ENCODE measurements at regions not wholly inside any gene's neighbourhood (a gene's known extent, or its start where the extent isn't known, plus 50 kb on each side); places are given as distances from the start of the nearest gene placed in this dataset.

DNA sequence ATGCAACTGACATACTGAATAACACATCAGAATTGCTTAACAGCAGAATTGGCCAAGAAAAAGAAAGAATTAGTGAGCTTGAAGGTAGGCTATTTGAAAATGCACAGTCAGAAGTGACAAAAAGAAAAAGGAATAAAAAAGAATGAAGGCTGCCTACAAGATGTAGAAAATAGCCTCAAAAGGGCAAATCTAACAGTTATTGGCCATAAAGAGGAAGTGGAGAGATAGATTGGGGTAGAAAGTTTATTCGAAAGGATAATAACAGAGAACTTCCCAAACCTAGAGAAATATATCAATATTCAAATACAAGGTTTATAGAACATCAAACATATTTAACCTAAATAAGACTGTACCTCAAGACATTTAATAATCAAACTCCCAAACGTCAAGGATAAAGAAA, 67.5 kb downstream of the ATP6V1G3 start:
- DNase-seq (ENCODE audit: low spot score), result no peak

DNA sequence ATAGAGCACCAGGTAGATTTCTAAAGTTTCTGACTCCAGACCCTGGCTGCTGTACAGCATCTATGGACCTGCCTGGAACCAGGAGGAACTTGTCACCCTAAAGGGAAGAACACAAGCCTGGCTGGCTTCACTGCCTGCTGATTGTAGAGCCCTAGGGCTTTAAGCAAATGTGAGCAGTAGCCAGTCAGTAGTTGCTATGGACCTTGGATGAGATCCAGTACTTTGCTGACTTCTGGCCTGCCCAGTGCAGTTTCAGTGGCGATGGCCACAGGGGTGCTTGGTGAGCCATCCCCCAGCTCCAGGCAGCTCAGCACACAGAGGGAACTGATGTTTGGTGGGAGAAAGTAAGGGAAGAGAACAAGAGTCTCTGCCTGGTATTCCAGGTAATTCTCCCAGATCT, 68.4 kb downstream of the ATP6V1G3 start:
- no peak for DNase-seq (ENCODE audit: low spot score)

DNA sequence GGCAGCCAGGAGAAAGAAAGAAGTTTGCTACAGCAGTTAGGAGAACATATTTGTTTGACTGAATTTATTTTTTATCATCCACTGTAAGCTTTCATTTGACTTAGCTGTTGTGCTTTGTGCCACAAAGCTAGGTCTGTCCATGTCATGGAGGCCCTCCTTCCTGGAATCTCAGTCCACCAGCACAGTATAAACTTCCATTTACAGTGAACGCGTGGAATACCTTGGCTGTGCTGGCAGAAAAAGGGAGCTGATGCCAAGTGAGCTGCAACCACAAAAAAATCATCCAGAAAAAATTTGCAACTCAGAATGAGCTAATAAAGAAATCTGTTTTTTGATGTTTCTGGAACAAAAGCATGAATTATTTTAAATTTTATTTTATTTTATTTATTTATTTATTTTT, 72.6 kb downstream of the ATP6V1G3 start:
- DNase-seq (ENCODE audit: low spot score), result no peak

DNA sequence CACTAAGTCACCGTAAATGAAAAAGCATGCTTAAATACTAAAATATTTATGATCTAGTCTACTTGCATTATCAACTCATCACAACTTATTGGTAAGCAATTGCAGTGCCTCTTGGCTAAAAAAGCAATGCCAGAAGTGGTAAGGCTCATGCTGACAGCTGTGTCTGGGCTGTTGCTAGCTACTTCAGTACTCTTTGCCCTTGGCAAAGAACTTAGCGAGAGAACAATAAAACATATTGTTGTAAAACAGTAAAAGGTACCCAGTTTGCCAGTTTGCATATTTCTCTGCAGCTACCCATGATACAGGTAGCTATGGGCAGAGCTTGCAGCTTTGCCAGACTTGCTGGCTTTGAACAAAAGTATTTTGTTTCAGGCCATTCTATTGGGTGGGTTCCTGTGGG, 73.1 kb downstream of the ATP6V1G3 start:
- DNase-seq (ENCODE audit: low spot score), result no peak

DNA sequence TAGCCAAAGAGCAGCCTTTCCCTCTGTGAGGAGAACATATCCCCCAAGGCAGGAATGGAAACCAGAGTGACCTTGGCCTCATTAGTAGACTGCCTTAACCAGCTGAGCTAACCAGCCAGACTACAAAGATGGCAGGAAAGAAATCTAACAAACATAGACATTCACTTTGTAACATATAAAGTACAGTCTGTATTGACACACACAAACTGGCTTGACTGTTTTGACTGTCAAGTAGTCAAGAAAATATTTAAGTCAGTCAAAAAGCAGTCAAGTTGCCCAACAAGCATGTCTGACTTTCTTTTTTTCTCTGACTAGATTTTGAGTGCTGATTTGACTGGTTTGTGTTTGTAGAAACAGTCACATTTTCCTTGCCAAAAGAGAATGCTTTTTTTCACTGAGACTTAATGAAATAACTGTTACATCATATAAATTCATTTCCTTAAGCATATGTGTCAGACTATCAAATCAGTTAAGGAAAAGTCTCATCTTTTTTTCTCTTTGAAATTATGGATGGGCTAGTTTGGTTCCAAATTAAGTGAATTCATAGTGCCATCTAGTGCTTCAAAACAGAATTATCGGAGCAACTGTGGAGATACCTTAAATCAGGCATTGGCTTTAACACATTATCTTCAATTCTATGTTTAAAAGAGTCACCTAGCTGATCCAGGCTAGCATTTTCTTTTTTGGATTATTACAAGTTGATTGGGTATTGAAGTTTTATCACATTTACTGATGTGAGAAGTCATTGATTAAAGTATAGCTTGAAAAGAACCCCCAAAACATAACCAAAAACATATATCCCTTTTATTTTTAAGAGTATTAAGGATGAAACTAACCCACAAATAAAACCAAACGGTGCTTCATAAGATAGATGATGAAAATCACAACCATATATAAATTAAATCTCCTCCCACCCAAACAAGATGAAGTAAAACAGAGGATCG, 75.0 kb downstream of the ATP6V1G3 start:
- peak; percentile 34 for DNase-seq (ENCODE audit: low spot score)

DNA sequence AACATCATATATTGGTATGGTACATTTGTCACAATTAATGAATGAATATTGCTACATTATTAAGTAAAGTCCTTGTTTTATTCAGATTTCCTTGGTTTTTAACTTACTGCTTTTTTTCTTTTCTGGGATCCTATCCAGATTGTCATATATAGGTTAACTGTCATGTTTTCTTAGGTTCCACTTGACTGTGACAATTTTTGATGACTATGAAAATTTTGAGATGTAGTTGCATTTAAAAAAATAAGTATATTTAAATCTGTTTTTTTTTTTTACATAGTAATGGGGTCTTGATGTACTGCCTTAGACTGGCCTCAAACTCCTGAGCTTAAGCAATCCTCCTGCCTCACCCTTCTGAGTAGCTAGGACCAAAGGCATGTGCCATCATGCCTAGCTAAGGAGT, 76.8 kb downstream of the ATP6V1G3 start:
- DNase-seq (ENCODE audit: low spot score), result no peak

DNA sequence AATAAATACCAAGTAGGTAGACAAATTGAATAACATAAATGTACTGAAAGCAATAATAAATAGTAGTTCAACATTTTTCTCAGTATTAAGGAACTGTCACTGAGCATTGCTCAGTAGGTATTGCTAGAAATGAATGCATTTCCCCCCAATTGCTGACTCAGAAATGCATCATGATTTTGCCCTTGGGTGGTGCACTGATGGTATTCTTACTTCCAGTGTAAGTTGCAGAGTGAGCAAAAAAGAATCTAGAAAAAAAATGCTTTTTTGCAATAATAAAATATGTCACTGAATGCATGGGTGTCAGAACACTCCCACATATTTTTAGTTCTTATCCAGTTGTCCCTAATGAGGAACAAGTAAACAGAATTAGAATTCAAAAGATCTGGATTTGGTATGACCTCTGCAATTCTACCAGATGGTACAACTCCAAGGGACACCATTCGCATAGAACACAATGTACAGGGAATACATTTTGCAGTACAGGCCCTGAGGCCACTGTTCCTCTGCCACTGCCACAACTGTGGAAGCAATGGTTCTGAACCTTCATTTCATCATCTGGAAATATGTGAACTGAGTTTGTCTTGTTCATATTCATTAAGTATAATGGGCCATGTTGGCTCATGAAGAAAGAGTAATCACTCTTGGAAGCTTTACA, 78.0 kb downstream of the ATP6V1G3 start:
- DNase-seq (ENCODE audit: low spot score), result no peak

DNA sequence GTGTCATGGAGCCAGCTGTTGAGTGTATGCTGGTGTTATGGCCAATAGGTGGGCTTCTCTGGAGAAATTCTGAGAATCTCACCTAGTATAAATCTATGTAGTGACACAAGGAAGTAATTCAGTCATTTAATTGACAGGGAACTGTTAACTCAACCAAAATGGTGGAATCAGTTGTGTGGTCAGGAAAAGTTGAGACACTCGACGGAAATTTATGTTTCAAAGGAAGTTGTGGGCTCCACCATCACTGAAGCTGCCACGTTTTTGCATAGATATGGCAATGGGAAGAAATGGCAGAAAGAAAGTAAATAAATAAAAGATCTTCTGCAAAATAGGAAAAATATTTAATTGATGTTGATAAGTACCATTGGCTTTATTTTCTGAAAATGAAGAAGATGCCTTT, 84.5 kb downstream of the ATP6V1G3 start:
- no peak for DNase-seq (ENCODE audit: low spot score)

DNA sequence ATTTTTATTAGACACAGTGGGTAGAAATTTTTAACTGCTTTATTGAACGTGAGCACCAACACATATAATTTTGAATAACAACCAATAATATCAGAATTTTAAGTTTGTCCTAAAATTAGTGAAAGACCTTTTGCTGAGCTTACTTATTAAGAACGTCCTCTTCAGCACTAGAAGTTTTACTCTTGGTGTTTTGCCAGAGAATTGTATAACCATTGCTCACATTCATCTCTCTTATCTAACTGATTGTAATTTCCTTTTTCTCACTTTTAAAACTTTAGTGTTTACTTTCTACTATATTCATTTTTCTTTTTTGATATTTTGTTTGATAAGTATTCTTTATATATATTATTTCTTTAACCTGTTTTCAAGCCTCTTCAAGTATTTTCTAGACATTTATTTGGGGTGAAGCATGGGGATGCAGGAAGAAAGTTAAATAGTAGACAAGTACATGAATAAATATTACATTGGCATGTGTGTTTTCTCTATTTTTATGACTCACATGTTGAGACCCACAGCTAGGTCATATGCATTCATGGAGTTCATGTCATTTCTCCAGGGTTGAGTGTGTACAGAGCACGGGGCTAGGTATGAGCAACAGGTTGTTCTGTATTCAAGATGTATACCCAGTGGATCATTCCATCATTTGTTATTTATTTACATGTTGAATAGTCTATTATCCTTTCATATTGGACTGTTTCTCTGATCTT, 90.6 kb downstream of the ATP6V1G3 start:
- no peak for DNase-seq (ENCODE audit: low spot score)

DNA sequence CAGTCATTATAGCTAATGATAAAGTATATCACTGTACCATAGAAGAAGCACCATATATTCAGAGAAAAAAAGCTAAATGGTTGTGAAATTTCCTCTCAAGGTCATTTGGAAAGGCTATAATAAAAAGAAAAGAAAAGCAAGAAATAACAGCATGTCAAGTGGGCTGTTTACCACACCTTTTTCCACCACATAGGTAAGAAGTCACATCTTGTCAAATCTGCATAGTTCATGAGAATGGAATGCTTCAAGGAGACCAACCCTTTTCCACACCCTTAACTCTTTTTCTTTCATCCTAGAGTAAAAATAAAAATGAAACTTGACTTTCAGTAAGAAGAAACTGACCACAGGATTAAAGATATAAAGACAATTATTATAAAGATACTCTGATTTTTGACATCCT, 91.2 kb downstream of the ATP6V1G3 start:
- DNase-seq (ENCODE audit: low spot score), result no peak

DNA sequence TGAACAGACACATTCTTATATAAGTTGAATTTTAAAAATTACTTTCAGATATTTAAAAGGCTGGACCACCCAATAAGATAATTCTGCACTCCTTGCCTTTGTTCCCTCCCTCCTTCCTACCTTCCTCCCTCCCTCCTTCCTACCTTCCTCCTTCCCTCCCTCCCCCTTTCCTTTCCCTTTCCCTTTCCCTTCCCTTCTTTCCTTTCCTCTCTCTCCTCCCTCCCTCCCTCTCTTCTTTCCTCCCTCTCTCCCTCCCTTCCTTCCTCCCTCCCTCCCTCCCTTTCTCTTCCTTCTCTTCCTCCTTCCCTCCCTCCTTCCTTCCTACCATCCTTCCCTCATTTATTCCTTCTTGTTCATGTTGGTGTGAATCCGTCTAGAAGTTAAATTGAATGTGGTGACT, 93.0 kb downstream of the ATP6V1G3 start:
- no peak for DNase-seq (ENCODE audit: low spot score)

DNA sequence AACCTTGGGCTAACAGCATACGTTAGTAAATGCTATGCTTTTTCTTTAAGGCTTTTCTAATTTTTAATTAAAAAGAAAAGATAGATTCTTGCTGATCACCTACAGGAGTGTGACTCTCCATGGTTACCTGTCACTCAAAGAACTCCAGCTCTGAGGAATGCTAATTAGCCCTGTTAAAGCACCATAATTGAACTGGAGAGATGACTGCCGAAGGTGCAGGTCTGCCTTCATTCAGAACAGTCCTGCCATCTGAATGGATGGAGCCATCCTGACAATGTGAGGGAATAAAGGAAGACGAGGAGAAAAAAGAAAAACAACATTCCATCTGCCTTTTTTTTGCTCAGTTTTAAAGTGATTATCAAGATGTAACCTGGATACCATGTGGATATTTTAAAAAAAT, 94.6 kb downstream of the ATP6V1G3 start:
- no peak for DNase-seq (ENCODE audit: low spot score)

DNA sequence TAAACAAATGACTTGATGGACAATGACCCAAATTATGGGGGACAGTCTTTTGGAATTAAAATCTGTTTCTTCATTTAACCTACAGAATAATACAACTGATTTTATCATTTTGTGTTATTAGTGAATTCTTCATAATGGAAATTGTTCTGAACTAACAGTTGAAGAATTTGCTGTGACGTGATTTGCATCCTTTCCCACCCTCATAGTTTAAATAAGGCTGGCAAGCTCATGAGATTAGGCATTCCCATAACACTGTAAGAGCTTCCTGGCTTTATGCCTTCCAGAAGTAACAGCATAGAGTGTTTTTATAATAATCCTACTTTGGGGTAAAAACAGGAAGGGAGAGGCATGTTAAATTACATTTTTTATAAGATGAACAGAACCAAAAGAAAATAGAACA, 95.7 kb downstream of the ATP6V1G3 start:
- DNase-seq (ENCODE audit: low spot score), result no peak

DNA sequence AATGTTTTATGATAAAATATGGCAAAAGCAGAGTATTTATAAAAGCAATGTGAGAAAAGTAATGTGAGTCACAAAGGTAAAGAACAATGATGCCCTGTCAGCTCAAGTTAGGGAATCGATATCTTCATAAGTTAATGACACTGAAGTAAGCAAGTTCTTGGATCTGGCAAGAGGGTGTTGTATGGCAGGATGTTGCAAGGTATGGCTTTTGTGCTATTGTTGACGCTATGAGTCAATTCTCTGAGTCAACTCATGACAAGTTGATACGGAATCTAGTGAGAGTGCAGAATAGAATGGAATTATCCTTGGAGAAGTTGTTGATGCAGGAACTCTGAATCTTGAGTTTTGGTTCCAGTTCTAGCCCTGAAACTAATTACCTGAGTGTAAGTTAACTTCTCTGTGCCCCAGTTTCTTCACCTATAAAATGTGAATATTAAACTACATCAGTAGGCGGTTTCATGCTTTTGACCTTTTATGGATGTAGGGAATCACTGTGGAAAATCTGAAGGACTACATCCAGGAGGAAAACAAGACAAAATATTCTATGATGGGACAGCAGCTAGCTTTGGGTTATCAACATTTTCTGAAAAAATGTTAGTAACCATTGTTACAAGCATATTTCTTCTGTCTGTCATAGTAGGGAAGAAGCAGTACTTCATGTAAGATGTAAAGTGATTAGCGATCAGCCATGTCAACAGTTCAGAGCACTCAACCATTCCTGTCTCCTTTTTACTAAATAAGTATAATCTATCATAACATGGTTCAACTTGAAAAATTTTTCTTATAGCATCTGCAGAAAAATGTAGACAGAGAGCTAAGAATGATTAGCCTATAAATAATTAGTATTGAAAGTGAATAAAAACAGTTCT, 96.9 kb downstream of the ATP6V1G3 start:
- DNase-seq (ENCODE audit: low spot score), result no peak

DNA sequence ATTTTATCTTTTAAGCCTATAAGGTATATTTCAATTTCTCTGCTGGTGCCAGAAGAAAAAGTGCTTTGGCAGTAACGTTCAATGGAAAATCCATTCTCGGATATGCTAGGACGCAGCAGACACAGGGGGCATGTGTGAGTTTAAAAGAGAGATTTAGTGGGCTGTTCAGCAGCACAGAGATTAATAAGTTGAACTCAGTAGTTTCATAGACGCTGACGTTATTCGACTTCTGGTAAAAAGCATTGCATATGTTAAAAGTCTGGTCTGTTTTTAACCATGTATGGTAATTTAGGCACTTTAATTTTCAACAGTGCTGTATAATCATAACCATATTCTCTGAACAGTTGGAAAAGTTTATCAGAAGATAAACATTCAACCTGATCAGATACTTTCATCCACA, 99.6 kb downstream of the ATP6V1G3 start:
- no peak for DNase-seq (ENCODE audit: low spot score)

DNA sequence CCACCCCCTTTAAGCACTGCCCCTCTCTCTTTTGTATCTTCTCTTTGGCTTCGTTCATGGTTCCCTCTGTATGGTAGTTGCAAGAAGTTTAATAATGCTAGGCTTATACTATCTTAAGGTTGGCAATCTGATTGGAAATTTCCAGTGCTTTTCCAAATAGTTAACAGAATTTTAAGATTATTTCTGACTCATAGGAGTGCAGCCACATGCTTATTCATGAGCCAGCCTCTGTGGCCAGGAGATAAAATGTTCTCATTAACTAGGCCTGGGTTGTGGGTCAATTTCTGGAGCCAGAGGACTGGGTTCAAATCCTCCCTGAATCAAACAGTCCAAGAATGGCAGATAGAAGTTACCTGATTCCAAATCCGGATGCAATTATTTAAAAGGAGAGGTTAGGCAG, 103.1 kb downstream of the ATP6V1G3 start:
- no peak for DNase-seq (ENCODE audit: low spot score)

DNA sequence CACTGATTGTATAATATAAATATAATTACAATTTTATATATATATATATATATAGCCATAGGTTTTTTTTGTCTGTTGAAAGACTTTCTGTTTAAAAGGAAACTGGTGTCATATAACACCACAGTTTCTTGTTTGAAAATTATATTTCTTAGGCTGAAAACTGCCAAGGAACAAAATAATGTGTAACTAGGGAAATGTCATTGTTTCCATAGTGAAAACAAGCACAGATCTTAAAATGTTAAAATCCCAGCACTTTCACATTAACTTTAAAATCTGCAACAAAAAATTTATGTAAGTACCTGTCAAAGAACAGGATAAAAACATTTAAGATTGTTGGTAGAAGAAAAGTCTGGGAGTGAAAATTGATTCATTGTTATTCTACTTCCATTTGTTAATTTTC, 104.2 kb downstream of the ATP6V1G3 start:
- DNase-seq (ENCODE audit: low spot score), result no peak

DNA sequence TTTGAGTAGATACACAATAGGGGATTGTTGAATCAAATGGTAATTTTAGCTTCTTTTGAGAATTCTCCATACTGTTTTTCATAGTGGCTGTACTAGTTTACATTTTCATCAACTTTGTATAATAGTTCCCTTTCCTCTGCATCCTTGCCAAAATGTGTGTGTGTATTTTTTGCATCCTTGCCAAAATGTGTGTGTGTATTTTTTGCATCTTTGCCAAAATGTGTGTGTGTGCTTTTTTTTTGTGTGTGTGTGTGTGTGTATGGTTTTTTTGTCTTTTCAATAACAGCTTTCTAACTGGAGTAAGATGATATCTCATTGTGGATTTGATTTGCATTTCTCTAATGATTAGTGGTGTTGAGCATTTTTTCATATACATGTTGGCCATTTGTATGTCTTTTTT, 105.4 kb downstream of the ATP6V1G3 start:
- DNase-seq (ENCODE audit: low spot score), result no peak

DNA sequence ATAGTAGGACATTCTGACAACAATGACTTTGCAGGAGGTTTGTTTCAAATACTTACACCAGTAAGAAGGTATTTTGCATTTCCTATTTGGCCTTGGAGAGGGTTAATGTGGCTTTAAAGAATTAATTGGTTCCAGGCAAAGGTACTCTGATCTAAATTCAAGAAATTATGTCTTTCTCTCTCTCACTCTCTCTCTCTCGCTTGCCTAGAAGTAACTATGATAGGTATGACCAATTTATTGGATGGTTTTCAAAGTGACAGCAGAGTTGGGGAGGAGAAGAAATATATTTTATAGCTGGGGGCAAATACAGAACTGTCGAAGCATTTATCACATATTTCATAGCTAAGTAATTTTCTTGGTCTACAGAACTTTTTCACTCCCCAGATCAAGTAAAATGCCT, 116.0 kb downstream of the ATP6V1G3 start:
- no peak for DNase-seq (ENCODE audit: low spot score)

DNA sequence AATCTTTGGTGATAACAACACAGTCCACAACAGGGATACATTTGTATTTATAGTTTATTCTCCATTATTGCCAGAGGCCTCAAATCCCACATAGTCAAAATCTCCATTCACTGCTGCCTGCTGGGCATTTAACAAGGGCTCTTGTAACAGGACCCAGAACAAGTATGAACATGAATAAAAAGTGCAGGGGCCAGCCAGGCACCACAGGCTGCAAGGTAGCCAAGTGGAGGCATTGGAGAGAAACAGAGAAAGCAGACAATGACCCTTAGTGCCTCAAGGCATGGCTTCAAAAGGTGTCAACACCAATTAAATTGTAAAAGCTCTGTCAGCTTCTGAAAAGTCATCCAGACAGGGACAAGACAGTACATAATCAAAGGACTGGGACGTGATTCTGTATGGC, 116.8 kb downstream of the ATP6V1G3 start:
- DNase-seq (ENCODE audit: low spot score), result no peak

DNA sequence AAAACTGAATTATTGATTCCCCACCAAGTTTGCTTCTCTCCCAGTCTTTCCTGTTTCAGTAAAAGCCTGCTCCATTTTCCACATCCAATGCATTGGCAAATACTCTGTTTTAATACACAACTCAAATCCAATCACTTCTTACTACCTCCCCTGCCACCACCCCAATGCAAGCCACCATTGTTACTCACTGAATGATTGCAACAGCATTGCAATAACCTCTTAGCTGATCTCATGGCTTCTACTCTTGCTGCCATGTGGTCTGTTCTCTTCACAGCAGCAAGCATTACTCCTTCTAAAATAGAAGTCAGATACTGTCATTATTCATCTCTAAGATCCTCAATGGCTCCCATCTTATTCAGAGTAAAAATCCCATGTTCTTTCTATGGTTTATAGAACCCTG, 123.4 kb downstream of the ATP6V1G3 start:
- no peak for DNase-seq (ENCODE audit: low spot score)

DNA sequence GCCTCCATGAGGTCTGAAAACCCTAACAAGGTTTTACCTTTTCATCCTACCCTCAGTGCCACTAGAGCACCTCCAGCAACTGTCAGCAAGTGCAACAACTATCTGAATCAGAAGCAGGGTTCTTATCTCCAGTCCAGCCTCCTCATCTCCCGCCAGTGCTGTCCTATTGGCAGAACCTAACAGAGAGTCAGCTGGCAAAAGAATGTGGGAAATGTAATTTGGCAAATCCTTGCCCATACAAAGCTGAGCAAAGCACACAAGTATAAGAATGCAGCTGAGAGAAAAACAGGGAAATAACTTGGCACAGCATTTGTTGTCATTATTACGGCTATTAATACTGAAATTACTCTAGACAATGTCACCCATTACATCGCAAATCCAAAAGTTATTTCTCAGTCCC, 124.2 kb downstream of the ATP6V1G3 start:
- no peak for DNase-seq (ENCODE audit: low spot score)
